ENCODE measurements at regions not wholly inside any gene's neighbourhood (a gene's known extent, or its start where the extent isn't known, plus 50 kb on each side); places are given as distances from the start of the nearest gene placed in this dataset.

DNA sequence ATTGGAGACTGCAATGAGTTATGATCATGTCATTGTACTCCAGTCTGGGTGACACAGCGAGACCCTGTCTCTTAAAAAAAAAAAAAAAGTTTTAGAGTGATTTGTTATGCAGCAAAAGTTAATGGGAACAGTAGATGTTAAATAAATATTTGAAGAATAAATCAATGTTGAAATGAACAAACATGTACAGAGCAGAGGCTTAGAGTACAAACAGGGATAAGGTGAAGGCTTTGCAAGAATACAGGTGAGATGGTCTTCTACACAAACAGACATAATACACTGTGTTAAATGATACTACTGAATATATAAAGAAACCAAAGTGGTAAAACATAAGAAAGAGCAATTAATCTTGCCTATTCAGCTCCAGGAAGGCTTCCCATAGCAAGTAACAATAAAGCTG is 265.4 kb downstream of the CNTN3 start:
- no peak overlapping the region for H3K4me3 ChIP-seq (ENCODE audit: low read length)
- H4K20me1 ChIP-seq (ENCODE audit: control insufficient read depth, insufficient read depth, low read depth, low read length) = no peaks in the 10 kb centered on the region
- H3K27me3 ChIP-seq (ENCODE audit: control insufficient read depth, low read length) = no peaks in the 10 kb centered on the region
- no peaks in the 10 kb centered on the region for H3K79me2 ChIP-seq (ENCODE audit: control insufficient read depth, low read length)
- H3K36me3 ChIP-seq (ENCODE audit: control insufficient read depth, low read length) = no peaks in the 10 kb centered on the region
- no peaks in the 10 kb centered on the region for H3K9me2 ChIP-seq (replicated peaks; ENCODE audit: control insufficient read depth, low read length)
- no peaks in the 10 kb centered on the region for H3K9me3 ChIP-seq (ENCODE audit: control insufficient read depth, insufficient read depth, low read length)
- no peak overlapping the region for H3K4me2 ChIP-seq (ENCODE audit: low read length)
- no peak overlapping the region for H3K27ac ChIP-seq (ENCODE audit: low read depth, low read length)
- no peaks in the 10 kb centered on the region for H3F3A ChIP-seq (ENCODE audit: control insufficient read depth, insufficient read depth)
- TF ChIP-seq, protein P1, sequence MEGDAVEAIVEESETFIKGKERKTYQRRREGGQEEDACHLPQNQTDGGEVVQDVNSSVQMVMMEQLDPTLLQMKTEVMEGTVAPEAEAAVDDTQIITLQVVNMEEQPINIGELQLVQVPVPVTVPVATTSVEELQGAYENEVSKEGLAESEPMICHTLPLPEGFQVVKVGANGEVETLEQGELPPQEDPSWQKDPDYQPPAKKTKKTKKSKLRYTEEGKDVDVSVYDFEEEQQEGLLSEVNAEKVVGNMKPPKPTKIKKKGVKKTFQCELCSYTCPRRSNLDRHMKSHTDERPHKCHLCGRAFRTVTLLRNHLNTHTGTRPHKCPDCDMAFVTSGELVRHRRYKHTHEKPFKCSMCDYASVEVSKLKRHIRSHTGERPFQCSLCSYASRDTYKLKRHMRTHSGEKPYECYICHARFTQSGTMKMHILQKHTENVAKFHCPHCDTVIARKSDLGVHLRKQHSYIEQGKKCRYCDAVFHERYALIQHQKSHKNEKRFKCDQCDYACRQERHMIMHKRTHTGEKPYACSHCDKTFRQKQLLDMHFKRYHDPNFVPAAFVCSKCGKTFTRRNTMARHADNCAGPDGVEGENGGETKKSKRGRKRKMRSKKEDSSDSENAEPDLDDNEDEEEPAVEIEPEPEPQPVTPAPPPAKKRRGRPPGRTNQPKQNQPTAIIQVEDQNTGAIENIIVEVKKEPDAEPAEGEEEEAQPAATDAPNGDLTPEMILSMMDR (IDR thresholded peaks at IDR 0.05; ENCODE audit: low read depth, low read length, poor library complexity, severe bottlenecking) = no peak
- no peak for TF ChIP-seq EZH2phosphoT487 (IDR thresholded peaks at IDR 0.05; ENCODE audit: borderline replicate concordance, low read length)
- H3K4me1 ChIP-seq (ENCODE audit: control insufficient read depth, low read length) = no peaks in the 10 kb centered on the region

DNA sequence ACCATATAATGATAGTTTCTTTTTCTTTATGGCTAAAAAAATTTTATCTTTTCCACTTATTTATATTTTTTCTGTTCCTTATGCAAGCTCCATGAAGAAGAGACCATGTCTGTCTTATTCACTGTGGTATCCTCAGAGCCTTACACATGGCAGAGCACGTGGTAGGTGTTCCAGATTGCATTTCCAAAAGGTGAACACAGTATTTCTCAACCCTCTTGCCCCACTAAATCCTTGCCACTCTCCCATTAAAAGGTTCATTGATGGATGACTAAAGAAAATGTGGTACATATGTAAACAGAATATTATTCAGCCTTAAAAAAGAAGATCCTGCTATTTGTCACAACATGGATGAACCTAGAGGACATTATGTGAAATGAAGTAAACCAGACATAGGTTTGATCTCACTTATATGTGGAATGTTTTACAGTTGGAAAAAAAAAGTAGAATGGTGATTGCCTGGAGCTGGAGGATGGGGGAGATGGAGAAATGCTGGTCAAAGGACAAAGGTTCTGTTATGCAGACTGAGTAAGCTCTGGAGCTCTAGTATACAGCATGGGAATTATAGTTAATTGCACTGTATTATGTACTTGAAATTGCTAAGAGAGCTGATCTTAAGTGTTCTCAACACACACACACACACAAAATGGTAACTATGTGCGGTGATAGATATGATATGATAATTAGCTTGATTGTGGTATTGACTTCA is 266.7 kb downstream of the CNTN3 start:
- Histone ChIP-seq H3K36me3 (ENCODE audit: control insufficient read depth, low read length) (no peaks in the 10 kb centered on the region), H3K9me3 (ENCODE audit: control insufficient read depth, insufficient read depth, low read length) (no peaks in the 10 kb centered on the region), H3K4me2 (ENCODE audit: low read length) (no peak overlapping the region), H3K27me3 (ENCODE audit: control insufficient read depth, low read length) (no peaks in the 10 kb centered on the region), H3K4me3 (ENCODE audit: low read length) (no peak overlapping the region), H3F3A (ENCODE audit: control insufficient read depth, insufficient read depth) (no peaks in the 10 kb centered on the region), H3K79me2 (ENCODE audit: control insufficient read depth, low read length) (no peaks in the 10 kb centered on the region), H3K9me2 (replicated peaks; ENCODE audit: control insufficient read depth, low read length) (no peaks in the 10 kb centered on the region), H4K20me1 (ENCODE audit: control insufficient read depth, insufficient read depth, low read depth, low read length) (no peaks in the 10 kb centered on the region), H3K27ac (ENCODE audit: low read depth, low read length) (no peak overlapping the region), H3K4me1 (ENCODE audit: control insufficient read depth, low read length) (no peaks in the 10 kb centered on the region)
- no peak for TF ChIP-seq EZH2phosphoT487 (IDR thresholded peaks at IDR 0.05; ENCODE audit: borderline replicate concordance, low read length)
- TF ChIP-seq, protein P1 (IDR thresholded peaks at IDR 0.05; ENCODE audit: low read depth, low read length, poor library complexity, severe bottlenecking) = no peak

DNA sequence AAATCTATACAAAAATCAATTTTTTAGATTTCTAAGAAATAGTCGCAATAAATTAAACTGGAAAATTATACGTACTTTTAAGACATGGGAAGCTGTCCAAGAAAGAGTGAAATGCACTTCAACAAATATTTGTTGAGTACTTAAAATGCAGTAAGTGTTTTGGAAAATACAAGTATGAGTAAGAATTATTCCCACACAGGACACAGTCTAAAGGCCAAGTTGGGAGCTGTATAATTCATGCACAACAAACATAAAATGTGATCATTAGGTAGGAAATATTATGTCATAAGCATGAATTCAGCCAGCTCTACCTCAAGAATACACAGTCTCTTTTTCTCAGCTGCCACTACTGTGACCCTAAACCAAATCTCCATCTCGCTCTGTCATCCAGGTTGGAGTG is 267.6 kb downstream of the CNTN3 start:
- TF ChIP-seq, protein P1 (IDR thresholded peaks at IDR 0.05; ENCODE audit: low read depth, low read length, poor library complexity, severe bottlenecking) = no peak
- TF ChIP-seq EZH2phosphoT487 (IDR thresholded peaks at IDR 0.05; ENCODE audit: borderline replicate concordance, low read length) = no peak
- no peaks in the 10 kb centered on the region for H3K4me1 ChIP-seq (ENCODE audit: control insufficient read depth, low read length)
- no peaks in the 10 kb centered on the region for H3K9me3 ChIP-seq (ENCODE audit: control insufficient read depth, insufficient read depth, low read length)
- no peaks in the 10 kb centered on the region for H3K27me3 ChIP-seq (ENCODE audit: control insufficient read depth, low read length)
- no peaks in the 10 kb centered on the region for H3K79me2 ChIP-seq (ENCODE audit: control insufficient read depth, low read length)
- H3K4me3 ChIP-seq (ENCODE audit: low read length) = no peak overlapping the region
- no peaks in the 10 kb centered on the region for H3F3A ChIP-seq (ENCODE audit: control insufficient read depth, insufficient read depth)
- no peak overlapping the region for H3K27ac ChIP-seq (ENCODE audit: low read depth, low read length)
- H3K9me2 ChIP-seq (replicated peaks; ENCODE audit: control insufficient read depth, low read length) = no peaks in the 10 kb centered on the region
- H3K4me2 ChIP-seq (ENCODE audit: low read length) = no peak overlapping the region
- H4K20me1 ChIP-seq (ENCODE audit: control insufficient read depth, insufficient read depth, low read depth, low read length) = no peaks in the 10 kb centered on the region
- H3K36me3 ChIP-seq (ENCODE audit: control insufficient read depth, low read length) = no peaks in the 10 kb centered on the region
